ENCODE measurements at regions not wholly inside any gene's neighbourhood (a gene's known extent, or its start where the extent isn't known, plus 50 kb on each side); places are given as distances from the start of the nearest gene placed in this dataset.
A peak's percentile ranks its signal among the peaks of the same experiment; 100 is the strongest.
"Not testable (repeated sequence)": the region's sequence is repeated elsewhere in the genome, so short reads cannot be mapped to it uniquely, and the experiment has no call there.

DNA sequence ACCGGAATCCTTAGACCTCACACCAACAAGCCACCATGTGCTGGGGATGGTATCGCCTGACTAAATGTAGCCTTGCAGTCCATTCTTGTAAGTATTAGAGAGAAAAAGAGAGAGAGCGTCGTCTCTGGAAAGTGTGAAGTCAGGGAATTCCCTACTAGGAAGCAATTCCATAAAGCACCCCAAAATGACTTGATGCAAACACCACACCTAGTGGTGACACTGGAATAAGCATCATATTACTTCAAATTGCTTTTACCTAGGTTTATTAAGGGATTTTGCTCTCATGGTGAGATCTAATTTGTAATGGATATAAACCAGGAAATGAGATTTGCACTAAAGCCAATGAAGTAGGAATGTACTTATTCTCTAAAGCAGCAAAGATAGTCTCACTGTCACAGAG lies 111.4 kb upstream of the METTL9 start:
- not testable (repeated sequence) for DNase-seq (ENCODE audit: low spot score)

DNA sequence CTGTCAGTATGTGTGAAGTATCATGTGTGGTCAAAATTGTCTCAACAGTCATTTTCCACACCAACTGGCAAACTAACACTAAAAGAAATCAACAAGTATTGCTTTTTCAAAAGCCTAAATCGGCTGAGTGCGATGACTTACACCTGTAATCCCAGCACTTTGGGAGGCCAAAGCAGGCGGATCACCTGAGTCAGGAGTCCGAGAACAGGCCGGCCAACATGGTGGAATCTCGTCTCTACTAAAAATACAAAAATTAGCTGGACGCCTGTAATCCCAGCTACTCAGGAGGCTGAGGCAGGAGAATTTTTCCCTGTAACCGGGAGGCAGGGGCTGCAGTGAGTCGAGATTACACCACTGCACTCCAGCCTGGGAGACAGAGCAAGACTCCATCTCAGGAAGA lies 100.3 kb upstream of the METTL9 start:
- DNase-seq (ENCODE audit: low spot score) = not testable (repeated sequence)

DNA sequence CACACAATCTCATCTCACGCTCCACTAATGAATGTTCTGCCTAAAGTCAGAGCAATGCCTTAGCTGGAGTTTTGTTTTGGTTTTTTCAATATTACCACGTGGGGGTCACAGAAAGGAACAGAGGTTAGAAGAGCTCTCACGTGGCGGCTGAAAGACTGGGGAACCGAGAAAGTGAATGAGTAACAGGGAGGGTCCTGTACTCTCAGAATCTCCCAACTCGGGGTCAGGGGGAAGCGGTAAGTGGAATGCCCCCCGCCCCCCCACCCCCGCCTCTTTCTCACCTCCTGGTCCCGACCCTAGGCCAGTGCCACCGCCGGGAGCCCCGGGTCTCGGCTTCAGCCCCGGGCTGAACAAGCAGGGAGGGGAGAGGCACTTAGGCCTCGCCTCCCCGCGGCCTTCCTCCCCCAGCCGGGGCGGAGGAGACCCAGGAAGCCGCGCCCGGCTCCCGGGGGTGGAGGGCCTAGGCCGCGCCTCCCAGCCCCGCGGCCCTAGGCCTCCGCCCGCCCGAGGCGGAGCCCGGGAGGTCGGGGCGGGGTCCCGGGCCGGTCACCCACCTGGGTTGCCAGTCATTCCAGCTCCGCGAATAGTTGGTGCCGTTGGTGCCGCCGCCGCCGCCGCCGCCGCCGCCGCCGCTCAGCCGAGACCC lies 98.0 kb upstream of the METTL9 start:
- DNase-seq (ENCODE audit: low spot score) = not testable (repeated sequence)

GRCh38 chr16:21501869-21502667 lies 97.3 kb upstream of the METTL9 start:
- DNase-seq (ENCODE audit: low spot score) = peak; percentile 94

DNA sequence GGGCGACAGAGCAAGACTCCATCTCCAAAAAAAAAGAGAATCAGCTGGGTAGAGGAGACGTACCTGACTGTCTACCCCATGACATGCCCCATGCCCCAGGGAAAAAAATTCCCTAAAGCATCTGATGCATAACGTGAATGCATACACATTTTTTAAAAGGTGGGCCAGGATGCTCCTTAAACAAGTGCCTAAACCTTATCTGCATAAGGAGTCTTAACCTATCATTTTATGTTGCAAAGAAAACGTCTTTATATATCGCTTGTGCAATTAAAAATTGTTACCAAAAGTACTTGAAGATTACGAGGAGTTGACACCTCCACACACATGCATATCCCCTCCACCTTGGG lies 95.8 kb upstream of the METTL9 start:
- DNase-seq (ENCODE audit: low spot score) = not testable (repeated sequence)

- not testable (repeated sequence) for DNase-seq (ENCODE audit: low spot score)
These were observed 95.2 kb upstream of the METTL9 start for GRCh38 chr16:21503941-21504832.

GRCh38 chr16:21505751-21506520 lies 93.4 kb upstream of the METTL9 start:
- not testable (repeated sequence) for DNase-seq (ENCODE audit: low spot score)

GRCh38 chr16:21506857-21507456 lies 92.4 kb upstream of the METTL9 start:
- not testable (repeated sequence) for DNase-seq (ENCODE audit: low spot score)

GRCh38 chr16:21507631-21508305 lies 91.6 kb upstream of the METTL9 start:
- not testable (repeated sequence) for DNase-seq (ENCODE audit: low spot score)

DNA sequence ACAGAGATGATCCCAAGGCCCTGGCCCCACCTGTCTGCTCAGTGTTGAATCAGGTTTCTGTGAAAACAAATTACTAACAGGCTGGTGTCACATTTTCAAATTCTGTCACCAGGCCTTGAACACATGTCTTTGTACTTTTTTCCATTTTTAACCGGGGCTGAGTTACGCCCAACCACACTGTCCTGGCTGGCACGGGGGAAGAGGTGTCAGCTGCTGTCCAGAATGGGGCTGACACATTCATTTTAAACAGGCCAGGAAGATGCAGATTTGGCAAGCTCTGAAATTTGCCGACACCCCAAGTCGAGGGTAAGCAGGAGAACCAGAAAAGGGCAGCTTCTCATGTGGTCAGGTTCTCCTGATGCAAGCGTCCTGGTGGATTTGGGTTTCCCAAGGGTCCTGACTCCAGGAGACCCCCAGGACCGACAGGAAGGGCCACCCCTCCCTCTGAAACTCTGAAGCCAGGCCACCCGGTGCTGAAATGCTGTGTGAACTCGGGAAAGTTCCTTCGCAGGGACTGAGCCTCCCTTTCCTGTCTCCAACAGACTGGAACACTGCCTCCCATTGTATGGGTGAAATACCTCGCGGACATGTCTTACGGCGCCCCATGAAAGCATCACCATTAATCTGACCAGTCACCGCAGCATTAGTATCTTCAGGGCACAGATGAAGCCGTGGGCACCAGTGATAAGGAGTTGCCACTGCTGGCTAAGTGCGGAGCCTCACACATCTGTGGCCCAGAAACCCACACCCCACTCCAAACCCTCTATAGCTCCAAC lies 90.5 kb upstream of the METTL9 start:
- DNase-seq (ENCODE audit: low spot score) = not testable (repeated sequence)

DNA sequence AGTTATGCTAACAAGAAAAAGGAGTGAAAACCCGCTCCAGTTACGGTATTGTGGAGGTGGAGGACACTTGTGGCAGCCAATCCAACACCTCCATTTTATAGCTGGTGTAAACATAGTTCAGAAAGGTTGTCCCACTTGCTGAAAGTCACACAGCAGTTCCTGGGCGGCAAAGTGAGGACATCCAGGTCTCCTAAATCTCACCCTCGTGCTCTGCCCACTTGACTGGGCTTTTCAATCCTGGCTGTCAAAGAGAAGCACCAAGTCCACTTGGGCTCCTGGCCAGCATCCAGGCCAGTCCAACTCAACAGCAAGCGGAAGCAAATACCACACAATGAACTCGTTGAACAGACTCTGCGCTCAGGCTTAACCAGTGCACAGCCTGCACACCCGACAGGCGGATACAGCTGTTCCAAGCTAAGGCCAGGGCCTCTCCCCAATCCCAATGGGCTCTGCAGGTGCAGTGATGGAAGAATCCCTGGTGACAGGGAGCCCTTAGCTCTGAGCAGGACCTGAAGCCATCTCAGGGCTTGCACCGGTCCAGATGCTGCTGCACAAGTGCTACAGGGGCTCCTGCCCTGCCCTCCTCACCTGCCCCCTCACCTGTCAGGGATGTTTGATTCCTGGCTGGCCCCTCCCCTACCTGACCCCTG lies 89.8 kb upstream of the METTL9 start:
- DNase-seq (ENCODE audit: low spot score) = peak; percentile 31

- not testable (repeated sequence) for DNase-seq (ENCODE audit: low spot score)
These were observed 88.5 kb upstream of the METTL9 start for GRCh38 chr16:21510869-21511255.

DNA sequence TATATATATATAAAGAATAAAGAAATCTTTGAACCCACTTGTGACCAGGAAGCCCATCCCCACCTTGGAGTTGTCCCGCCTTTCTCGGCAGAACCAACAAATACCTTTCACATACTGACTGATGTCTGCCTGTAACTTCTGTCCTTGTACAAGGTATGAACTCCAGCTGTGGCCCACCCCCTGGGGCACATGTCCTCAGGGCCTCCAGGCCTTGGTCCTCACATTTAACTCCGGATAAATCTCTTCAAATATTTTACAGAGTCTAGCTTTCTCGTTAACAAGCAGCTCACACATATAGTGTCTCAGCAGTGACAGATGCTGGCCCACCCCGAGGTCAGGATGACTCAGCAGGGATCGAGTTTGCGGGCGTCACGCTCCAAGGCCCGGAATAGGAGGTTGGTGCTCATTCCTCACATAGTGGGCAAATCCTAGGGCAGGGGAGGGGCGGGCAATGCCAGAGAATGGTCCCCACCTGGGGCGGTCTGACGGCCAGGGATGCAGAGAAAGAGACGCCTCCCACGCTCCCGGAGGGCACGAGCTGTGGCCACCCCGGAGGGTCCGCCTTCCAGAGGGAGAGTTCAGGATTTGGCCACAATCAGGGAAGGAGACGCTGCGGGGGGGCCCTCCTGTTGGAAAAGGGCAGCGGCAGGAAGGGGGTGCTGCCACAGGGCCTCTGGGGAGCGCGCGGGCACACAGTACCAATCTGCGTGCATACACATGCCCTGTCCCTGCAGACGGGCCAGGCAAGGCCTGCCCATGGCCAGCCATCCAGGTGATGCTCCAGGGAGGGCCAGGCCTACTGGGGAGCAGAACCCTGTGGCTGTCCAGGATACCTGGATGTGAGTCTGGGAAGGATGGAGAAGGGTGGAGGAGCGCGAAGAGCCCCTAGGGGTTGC lies 87.8 kb upstream of the METTL9 start:
- DNase-seq (ENCODE audit: low spot score) = peak; percentile 13

DNA sequence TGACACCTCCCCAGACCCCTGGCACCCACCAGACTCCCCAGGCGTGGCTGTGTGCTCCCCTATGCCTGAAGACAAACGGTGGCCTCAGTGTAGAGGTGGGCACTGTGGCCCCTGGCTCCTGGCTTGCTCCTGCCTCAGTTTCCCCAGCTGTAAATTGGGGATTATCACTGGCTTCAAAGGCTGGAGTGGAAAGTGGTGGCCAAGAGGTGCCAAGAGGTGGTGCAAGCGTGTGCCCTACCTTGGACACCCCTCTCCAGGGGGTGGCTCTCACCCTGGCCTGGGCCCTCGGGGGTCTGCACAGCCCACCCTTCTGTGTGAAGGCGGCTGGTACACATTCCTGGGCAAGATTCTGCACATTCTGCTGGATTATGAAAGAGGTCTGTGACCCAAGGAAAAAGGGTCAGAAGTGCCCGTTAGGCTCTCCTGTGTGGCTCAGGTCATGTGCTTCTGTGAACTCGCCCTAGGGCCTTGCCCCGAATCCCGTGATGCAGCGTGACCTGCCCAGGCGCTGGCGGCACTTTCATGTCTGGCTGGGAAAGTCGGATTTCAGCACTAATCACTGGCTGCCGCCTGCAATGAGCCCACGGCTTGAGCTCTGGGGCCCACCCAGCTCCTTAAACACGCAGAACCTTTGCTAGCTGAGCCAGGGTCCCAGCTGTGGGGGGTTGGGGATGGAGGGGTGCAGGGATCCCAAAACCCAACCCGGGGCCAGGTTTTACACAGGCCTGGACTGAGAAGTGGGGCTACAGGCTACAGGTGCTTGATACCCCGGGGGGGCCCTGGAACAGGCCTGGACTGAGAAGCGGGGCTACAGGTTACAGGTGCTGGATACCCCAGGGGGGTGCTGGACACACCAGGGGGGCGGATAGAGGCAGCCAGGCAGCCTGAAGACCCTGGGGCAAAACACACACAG lies 86.8 kb upstream of the METTL9 start:
- not testable (repeated sequence) for DNase-seq (ENCODE audit: low spot score)

GRCh38 chr16:21513337-21513741 lies 86.0 kb upstream of the METTL9 start:
- DNase-seq (ENCODE audit: low spot score) = peak; percentile 86

DNA sequence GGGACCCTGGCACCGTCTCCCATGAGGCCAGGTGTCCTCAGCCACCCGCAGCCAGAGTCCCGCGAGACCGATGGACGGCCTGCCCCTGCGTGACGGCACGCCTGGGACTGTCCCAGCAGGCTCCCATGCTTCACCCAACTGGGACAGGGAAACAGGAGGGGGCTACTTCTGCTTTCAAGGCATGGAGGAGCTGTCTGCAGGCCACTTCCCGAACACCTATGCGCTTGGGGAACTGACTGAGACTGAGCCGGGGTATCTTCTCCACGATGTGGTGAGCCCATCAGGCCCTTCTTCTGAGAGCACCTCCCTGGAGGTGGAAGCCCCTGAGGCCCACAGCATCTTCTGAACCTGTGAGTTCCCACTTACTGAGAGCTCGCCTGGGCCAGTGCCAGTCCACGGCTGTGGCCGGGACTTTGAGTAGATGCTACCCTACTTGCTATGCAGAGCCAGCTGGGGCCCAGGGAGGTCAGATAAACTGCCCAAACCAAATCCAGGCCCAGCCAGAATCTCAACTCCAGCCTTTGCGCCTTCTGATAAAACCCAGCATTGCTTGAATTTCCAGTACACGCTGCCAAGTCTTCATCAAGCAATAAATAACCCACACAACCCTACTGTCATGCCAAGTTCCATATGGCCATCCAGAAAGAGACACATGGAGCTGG lies 85.4 kb upstream of the METTL9 start:
- DNase-seq (ENCODE audit: low spot score) = peak; percentile 77

DNA sequence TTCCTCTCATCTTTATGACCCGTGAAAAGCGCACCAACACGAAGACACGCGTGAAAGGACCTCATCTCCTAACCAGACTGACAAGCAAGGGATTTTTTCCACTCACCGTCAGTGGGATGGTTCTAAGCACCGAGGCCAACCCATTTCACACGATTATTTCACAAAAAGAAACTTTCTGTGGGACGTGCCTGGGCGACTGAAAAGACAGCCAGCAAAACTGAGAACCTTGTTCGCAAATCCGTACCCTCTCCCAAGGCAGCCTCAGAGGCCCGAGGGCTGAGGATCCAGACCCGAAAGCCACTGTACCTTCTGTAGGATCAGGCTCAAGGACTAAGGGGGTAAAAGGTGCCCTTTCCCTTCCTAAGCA lies 84.9 kb upstream of the METTL9 start:
- not testable (repeated sequence) for DNase-seq (ENCODE audit: low spot score)
